ENCODE measurements at regions not wholly inside any gene's neighbourhood (a gene's known extent, or its start where the extent isn't known, plus 50 kb on each side); places are given as distances from the start of the nearest gene placed in this dataset.

DNA sequence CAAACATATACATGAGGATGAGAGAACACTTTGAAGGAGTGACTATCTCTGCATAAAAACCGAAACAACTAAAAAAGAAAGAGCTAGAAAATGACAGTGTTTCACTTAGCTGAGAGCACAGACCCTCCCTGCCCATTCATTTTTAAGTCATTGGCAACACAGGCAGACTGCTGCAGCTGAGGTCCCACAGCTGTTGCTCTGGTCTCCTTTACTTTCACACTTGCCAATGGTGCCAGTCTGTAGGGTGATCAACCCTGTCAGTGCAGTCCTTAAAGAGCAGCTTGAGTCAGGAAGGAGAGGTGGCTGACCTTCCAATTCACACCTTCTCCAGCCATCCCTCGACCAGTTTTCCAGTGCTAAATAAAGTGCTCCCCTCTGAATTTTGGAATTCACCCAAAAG lies 508.3 kb upstream of the CCNG1 start:
- TF ChIP-seq GATA2 (IDR thresholded peaks at IDR 0.05; ENCODE audit: low read depth, low read length), result no peak
- no peak for TF ChIP-seq GATA3 (IDR thresholded peaks at IDR 0.05; ENCODE audit: low read depth, low read length)

All from SH-SY5Y (cell line).